ENCODE measurements at regions not wholly inside any gene's neighbourhood (a gene's known extent, or its start where the extent isn't known, plus 50 kb on each side); places are given as distances from the start of the nearest gene placed in this dataset.

DNA sequence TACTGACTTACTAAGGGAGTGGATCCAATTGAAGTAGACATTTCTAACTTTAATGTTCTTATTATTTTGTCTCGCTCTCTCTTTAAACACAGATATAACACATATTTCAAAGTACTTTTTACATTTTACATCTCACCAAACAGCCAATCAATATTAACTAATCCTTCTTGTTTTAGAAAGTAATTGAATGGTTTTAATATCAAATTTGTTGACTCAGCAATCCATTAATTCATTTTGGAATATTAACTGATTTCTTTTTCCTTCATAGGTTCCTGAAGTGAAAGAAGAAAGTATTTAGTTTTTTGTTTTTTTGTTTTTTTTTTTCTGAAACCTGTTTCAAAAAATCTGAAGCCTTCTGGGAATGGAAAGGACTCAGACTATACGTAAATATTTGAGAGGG, 62.3 kb upstream of the DPYD start:
- no peak for TF ChIP-seq POLR2A (IDR thresholded peaks at IDR 0.05)
- TF ChIP-seq, protein P1, sequence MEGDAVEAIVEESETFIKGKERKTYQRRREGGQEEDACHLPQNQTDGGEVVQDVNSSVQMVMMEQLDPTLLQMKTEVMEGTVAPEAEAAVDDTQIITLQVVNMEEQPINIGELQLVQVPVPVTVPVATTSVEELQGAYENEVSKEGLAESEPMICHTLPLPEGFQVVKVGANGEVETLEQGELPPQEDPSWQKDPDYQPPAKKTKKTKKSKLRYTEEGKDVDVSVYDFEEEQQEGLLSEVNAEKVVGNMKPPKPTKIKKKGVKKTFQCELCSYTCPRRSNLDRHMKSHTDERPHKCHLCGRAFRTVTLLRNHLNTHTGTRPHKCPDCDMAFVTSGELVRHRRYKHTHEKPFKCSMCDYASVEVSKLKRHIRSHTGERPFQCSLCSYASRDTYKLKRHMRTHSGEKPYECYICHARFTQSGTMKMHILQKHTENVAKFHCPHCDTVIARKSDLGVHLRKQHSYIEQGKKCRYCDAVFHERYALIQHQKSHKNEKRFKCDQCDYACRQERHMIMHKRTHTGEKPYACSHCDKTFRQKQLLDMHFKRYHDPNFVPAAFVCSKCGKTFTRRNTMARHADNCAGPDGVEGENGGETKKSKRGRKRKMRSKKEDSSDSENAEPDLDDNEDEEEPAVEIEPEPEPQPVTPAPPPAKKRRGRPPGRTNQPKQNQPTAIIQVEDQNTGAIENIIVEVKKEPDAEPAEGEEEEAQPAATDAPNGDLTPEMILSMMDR (IDR thresholded peaks at IDR 0.05), result no peak
- no peaks in the 10 kb centered on the region for H3K36me3 ChIP-seq (ENCODE audit: low read depth, missing control alignments)
- no peak overlapping the region for H3K4me3 ChIP-seq
- no peak for DNase-seq
- intact Hi-C loops (cut with DNase I; ENCODE audit: low total_unique reads), result no loop called here
- WGBS, 2 donors, result 71 to 73% methylated on average over 2 of the region's 2 CpGs
- no peaks in the 10 kb centered on the region for H3K9me3 ChIP-seq
- no peaks in the 10 kb centered on the region for H3K4me1 ChIP-seq
- H3K27me3 ChIP-seq, result no peaks in the 10 kb centered on the region
- H3K27ac ChIP-seq, result no peak overlapping the region

DNA sequence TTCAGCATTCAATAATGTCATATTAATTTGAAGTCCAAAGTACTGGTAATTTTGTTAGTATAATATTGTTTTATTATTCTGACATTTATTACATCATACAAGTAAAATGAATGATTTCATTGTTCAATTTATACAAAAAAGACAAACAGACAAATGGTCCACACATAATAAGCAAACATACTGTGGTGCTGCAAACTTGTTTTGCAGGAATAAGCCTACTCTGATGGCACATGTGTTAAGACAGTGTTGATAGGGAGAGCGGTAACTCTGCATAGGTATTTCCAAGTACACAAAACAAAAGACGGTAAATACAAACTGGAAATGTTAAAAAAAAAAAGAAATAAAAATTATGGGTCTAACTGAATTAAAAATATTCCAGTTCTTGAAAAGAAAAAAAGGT, 59.7 kb upstream of the DPYD start:
- intact Hi-C loops (cut with DNase I; ENCODE audit: low total_unique reads), result no loop called here
- H3K27me3 ChIP-seq, result no peaks in the 10 kb centered on the region
- DNase-seq, result no peak
- H3K9me3 ChIP-seq, result no peaks in the 10 kb centered on the region
- H3K36me3 ChIP-seq (ENCODE audit: low read depth, missing control alignments), result no peaks in the 10 kb centered on the region
- H3K4me1 ChIP-seq, result no peaks in the 10 kb centered on the region
- TF ChIP-seq, protein P1 (IDR thresholded peaks at IDR 0.05), result no peak
- TF ChIP-seq POLR2A (IDR thresholded peaks at IDR 0.05), result no peak
- no peak overlapping the region for H3K4me3 ChIP-seq
- 96 to 97% methylated on average over 2 of the region's 2 CpGs for WGBS, 2 donors
- no peak overlapping the region for H3K27ac ChIP-seq

DNA sequence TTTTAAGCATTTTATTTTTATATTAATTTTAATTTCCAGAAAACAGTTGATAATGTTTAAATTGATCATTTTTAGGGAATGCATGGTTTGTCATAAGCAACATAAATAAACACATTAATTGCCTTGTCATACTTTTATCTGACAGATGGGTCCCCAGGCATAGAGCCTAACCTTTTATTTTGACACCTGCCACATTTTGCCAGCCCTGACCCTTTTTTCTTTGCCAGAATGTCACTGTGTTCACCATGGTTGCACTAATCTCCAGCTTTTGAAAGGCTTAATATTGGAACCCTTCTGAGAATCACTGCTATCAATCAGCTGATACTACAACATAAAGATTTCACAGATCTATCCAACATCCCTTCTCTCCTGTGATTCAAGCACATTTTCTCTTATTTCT, 56.0 kb upstream of the DPYD start:
- intact Hi-C loops (cut with DNase I; ENCODE audit: low total_unique reads), result no loop called here
- H3K36me3 ChIP-seq (ENCODE audit: low read depth, missing control alignments), result no peaks in the 10 kb centered on the region
- no peaks in the 10 kb centered on the region for H3K27me3 ChIP-seq
- TF ChIP-seq, protein P1 (IDR thresholded peaks at IDR 0.05), result no peak
- no peak for TF ChIP-seq POLR2A (IDR thresholded peaks at IDR 0.05)
- H3K4me3 ChIP-seq, result no peak overlapping the region
- no peaks in the 10 kb centered on the region for H3K4me1 ChIP-seq
- H3K9me3 ChIP-seq, result no peaks in the 10 kb centered on the region
- H3K27ac ChIP-seq, result no peak overlapping the region
- no peak for DNase-seq

MicroRNA genes in the stretch of these regions (microRNA counts, 767-probe panel; counts per million panel counts)
- microRNA hsa-miR-137, result 0 to 152 counts per million in 2 donors
- microRNA hsa-miR-2682-5p, result 152 to 3,183 counts per million in 2 donors

Small RNAs in the stretch of these regions (microRNA-seq; reads per million reads assigned to microRNA genes)
- gene MIR2682 (ENCODE audit: borderline number of aligned reads in 2 of 2, borderline replicate concordance in 1 of 2), result 0 to 0.70 reads per million in 2 donors
